Glomerular visceral epithelial cell (primary cell): ENCODE measurements at regions not wholly inside any gene's neighbourhood (a gene's known extent, or its start where the extent isn't known, plus 50 kb on each side); places are given as distances from the start of the nearest gene placed in this dataset.
A peak's percentile ranks its signal among the peaks of the same experiment; 100 is the strongest.
"Not testable (repeated sequence)": the region's sequence is repeated elsewhere in the genome, so short reads cannot be mapped to it uniquely, and the experiment has no call there.

Experiments used
- DNase-seq: peaks from one replicate; pipeline ENCODE4 v3.0.0-alpha.2; 2016; ENCODE audit errors: extremely low spot score

DNA sequence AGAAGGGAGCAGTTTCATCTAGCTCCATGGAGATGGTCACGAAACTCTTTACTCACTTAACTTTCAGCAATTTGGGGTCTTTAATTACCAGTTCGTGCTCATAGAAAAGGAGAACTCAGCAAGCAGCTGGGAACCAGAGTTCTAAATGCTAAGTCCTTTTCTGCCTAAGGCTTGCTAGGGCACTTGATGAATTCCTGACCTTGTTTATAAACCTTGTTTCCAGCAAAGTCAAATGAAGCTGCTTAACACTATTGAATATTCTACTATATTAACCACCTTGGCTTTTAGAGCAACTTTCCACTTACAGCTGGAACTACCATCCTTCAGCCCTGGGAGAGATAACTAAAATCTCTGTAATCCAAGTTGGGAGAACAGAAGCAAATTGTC lies 79.5 kb upstream of the TSC22D2 start:
- DNase-seq: no peak

DNA sequence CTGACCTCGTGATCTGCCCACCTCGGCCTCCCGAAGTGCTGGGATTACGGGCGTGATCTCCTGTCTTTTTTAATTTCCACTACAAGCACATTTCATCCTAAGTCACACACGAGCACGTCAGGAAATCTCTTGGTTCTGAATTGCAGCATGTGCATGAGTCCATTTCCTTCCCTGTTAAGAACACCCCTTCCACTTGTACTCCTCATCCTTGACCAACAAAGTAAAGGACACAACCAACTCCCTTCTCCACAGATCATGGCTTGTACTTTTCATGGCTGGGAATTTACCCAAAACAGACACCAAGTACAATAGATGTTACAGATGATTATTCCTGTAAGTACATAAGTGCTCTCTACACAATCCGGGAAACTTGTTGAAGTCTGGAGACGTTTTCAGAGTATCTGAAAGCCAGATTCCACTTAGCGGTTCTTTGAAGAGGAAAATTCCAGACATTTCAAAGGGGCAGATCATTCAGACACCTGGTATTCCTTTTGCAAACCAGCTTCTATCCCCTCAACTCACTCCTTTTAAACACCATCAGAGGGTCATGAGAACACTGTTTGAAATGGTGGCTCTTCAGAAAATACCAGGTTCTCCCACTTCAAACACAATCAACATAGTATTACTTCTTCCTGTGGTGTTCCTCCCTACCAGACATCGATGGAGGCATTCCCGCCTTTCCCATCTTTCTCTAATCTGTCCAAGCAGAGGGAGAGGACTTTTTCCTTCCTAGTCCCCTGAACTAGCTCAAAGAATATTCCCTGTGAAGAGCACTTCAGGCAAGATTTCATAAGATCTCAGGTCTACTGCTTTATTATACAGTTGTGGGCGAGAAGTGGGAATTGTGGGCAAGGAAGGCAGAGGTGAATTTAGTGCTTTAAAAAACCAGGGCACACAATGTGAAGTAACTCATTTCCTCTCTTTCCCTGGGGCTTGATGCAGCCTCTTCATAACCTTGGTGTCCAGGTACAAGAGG lies 80.1 kb upstream of the TSC22D2 start:
- DNase-seq: no peak

DNA sequence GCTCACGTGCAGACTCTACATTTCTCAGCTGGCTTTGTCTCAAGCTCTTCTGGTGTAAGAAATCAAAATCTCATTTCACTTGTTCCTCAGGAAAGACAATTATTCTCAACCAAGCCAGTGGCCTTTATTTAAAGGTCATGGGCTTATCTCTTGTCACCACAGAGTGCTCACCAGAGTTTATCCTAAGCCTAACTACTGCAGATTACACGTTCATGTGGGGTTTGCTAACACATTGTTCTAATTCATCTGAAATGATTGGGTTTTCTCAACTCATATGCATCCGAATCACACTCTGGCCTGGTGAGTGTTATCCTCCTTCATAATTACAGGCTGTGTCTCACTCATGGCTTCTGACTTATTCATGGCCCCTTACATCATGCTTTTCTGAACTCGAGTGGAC lies 83.3 kb upstream of the TSC22D2 start:
- DNase-seq: no peak

DNA sequence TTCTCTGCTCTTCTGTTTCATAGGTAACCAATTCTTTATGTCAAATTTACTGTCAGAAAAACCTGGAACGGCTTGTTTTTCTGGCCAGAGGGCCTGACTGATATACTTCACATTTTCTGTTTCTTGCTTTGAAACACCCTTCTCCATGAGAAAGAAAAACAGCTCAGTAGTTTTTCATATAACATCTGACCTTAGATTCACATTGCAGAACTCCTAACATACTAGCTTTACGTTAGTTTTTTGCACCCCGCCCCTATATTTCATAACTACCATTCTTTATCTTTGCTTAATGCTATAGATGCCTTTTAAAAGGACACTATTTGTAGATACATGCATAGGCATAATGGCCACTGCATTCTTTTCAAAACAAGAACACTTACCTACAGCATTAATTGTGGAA lies 83.9 kb upstream of the TSC22D2 start:
- no peak for DNase-seq

DNA sequence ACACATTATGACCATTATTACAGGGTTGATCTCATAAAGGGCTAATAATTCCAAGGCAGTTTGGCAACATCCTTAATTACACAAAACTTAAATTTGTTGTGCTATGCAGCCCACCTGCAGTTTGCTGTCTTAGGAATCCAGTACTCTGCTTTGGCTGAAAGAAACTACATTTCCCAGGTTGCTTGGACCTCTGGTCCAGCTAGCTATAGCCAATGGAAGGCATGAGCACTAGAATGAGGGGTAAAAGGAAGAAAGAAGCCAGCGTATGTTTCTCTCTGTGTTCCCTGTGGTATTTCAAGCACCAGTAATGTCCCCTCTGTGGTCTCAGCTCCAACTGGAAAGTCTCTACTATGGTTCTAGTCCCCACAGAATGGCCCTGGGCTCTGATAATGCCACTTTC lies 84.3 kb upstream of the TSC22D2 start:
- no peak for DNase-seq

DNA sequence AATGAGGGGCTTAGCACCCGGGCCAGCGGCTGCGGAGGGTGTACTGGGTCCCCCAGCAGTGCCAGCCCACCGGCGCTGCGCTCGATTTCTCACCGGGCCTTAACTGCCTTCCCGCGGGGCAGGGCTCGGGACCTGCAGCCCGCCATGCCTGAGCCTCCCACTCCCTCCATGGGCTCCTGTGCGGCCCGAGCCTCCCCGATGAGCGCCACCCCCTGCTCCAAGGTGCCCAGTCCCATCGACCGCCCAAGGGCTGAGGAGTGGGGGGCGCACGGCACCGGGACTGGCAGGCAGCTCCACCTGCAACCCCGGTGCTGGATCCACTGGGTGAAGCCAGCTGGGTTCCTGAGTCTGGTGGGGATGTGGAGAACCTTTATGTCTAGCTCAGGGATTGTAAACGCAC lies 85.0 kb upstream of the TSC22D2 start:
- DNase-seq: not testable (repeated sequence)

DNA sequence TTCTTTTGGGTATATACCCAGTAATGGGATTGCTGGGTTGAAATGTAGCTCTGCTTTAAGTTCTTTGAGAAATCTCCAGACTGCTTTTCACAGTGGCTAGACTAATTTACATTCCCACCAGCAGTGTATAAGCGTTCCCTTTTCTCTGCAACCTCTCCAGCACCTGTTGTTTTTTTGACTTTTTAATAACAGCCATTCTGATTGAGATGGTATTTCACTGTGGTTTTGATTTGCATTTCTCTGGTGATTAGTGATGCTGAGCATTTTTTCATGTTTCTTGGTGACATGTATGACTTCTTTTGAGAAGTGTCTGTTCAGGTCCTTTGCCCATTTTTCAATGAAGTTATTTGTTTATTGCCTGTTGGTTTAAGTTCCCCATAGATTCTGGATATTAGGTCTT lies 87.1 kb upstream of the TSC22D2 start:
- not testable (repeated sequence) for DNase-seq

DNA sequence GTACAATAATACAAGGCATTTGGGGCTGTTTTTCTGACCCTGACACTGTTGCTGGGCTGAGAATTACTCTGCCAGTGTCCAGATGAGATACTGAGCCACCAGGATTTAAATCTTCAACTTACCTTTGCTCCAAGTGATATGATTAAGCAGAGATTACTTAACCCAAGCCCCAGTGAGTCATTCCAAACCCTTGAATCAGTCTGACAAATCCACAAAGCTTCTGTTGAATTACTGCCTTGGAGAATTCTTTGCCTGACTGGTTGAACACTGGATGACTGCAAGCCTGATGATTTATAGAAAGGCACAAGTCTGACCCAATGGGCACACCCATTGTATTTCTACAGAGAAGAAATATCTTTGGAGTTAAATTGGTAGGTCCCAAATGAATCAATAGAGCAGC lies 88.2 kb upstream of the TSC22D2 start:
- DNase-seq: peak; percentile 89

DNA sequence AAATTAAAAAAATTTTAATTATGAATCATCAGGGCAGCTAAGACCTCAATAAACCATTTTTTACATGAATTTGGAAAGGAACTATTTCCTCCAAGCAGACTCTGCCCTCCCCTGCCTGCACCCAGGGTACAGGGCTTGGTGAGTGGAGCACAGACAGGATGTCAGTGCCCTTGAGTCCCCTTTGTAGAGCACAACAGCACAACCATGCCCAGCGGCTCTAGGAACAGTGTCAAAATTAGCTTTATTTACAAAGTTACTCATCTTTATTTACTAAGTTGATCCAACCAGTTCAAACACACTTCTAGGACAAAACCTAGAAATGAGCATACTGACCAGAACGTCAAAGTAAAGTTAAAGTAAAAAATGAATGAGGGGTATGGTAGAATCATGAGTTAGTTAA lies 90.6 kb upstream of the TSC22D2 start:
- DNase-seq: no peak

DNA sequence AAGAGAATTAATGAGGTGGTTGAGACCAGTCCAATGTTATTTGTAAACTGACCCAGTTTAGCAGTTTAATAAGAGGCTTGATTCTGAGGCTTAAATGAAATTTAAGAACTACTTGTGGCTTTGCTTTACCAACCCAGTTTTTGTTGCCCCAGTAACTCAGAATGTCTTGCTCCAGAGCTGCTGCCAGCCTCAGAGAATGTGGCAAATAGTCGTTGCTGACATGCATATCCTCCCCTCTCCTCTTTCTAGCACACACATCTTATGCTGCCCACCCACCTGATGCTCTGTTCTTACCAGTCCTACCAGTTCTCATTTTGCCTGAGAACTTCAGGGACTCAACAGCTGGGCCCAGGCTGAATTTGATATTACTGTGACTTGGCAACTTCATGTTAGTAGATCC lies 92.4 kb upstream of the TSC22D2 start:
- DNase-seq: no peak

DNA sequence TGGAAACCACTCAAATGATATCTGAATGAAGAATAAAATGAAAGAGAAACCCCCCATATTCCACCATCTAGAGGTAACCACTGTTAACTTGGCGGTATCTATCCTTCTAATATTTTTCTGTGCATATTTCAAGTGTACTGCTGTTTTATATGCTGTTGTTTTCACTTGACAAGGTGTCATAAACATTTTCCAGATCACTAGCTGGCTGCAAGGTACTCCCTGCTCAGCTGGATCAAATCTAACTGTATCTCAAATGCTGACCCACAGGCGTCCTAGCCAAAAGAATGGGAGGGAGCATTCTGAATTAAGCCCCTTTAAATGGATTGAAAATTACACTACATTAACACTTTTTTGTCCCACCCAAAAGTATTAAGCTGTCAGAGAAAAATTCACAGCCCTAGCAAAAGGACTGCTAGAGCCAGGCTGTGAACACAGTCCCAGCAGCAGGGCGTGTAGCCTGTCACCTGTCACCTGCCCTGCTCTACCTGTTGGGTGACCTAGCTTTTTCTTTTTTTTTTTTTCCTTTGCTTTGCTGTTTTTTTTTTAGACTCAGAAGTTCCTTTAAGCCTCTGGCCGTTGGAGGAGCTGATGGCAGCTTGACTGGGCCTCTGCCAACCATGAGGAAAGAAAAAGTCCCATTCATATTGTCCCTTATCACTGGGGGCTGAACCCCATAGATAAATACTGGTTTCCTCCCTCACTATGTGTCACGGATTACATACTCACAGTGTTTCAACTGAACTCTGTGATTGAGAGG lies 93.7 kb upstream of the TSC22D2 start:
- no peak for DNase-seq

DNA sequence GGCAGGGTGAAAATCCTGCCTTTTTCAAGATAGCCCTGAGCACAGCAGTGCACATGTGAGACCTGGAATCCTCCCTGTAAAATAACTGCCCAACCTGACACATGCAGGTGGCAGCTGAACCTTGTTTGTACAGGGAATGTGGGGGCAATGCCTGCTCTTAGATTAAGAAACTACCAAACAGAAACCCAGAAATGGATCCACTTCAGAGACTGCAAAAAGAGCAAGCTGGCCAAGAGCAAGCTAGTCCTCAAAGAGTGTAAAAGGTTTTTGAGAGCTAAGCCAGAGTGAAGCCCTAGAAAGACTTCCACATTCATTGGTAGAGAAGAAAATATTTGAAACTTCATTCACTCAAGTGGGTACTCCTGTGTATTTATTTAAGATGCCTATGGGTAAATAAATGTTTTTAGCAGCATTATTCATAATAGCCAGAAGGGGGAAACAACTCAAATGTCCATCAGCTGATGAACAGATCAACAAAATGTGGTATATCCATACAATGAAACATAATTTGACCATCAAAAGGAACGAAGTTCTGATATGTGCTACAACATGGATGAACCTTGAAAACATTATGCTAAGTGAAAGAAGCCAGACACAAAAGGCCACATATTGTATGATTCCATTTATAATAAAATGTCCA lies 96.0 kb upstream of the TSC22D2 start:
- no peak for DNase-seq

DNA sequence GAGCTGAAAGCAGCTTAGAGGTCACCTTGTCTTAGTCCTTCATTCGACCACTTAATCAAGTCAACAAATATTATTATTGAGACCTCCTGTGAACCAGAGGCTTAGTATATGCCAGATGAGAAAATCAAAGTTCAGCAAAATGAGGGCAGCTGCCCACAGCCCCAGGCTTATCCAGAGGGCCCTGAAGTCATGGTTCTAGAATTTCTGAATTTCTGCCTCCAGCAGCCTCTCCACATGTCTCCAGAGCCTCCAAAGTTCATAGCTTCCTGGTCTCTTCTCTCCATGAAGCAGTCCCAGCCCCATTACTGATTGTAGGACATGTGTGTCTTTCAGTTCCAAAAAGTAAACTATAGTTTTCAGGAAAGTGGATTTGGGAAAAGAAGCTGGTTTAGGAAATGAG lies 96.9 kb upstream of the TSC22D2 start:
- no peak for DNase-seq

DNA sequence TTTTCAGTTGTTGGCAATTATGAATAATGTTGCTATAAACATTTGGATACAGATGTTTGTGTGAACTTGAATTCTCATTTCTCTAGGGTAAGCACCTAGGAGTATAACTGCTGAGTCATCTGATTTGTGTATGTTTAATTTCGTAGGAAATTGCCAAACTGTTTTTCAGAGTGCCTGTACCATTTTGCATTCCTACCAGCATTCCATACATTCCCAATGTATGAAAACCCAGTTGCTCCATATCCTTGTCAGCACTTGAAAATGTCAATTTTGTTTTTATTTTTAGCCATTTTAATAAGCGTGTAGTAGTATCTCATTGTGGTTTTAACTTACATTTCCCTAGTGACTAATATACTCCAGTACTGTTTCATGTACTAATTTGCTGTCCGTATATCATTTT lies 98.5 kb upstream of the TSC22D2 start:
- no peak for DNase-seq

DNA sequence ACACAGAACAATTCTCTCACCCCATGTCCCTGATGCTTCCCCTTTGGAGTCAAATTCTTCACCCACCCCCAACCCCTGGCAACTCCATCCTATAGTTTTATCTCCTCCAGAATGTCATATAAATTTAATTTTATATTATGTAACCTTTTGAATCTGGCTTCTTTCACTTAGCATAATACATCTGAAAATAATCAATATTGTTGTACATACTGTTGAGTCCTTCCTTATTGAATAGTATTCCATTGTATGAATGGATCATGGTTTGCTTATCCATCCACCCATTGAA lies 98.9 kb upstream of the TSC22D2 start:
- no peak for DNase-seq

DNA sequence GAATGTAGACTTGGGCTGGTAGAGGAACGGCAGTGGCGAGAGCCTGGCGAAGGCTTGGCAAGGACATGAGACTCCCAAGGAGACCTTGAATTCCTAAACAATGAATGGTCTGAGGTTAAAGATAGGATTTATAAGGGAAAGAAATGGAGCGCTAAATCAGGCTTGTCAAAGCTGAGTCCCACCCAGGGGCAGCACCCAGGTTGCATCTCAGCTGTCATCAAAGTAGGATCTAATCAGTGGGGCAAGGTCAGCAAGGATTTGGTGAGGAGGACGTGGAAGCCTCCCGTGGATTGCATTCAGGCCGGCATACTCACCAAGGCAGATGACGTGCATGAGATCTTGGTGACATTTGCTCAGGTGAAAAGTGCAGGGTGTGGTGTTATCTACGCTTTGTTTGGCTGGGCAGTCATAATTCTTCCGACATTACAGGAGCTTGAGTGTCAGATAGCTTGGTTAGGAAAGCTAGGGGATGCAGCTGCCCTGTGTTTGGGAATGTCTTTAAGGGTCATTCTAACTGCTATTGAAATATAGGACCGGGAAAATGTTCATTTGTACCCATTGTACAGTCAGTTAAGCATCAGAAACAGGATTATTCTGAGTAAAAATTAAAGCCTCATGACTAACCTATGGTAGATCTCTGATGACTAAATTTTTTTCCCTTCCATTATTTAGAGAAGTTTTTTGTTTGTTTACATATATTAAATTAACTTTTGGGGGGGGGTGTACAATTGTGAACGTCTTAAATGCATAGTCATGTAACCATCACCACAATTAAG lies 99.4 kb upstream of the TSC22D2 start:
- no peak for DNase-seq

DNA sequence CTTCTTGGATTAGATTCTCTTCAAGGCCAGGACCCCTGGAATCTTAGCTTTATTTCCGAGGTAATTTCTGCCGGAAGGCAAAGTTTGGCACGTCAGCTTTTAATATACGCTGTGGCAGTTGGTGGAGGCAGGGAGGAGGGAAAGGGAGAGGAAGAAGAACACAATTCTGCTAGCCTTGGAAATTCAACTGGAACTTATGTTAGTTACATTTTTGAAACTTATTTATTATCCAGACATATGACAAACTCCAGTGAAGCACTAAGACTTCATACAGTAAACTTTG lies 100.1 kb upstream of the TSC22D2 start:
- DNase-seq: no peak

DNA sequence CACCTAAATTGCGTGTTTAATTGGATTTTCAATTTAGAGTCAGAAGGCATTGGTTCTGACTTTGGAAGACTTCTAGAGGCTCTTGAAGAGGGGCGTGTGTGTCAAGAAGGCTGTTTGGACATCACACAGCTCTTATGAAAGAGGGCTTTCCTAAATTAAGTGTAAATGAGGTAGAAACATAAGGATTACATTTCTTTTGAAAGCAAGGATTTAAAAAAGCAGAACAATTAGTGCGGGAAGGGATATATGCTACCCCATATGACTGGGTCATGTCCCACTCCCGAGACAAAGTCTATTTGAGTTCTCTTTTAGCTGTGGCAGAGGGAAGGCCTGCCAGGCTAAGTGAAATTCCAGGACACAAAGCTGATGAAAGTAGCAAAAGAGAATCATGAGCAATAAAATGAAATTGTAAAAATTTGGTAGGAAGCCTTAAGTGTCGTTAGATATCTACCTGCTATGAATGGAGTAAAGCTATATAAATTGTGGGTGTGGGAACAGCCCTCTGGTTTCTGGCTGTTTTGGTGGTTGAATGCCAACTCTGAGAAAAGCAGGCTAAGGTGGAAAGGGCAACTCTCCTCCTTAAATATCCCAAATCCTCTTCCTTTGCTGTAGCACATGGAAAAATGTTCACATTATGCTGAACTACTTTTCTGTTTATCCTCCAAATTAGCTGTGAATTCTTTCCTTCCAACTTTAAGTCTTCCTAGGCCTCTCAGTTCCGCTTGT lies 100.6 kb upstream of the TSC22D2 start:
- no peak for DNase-seq

DNA sequence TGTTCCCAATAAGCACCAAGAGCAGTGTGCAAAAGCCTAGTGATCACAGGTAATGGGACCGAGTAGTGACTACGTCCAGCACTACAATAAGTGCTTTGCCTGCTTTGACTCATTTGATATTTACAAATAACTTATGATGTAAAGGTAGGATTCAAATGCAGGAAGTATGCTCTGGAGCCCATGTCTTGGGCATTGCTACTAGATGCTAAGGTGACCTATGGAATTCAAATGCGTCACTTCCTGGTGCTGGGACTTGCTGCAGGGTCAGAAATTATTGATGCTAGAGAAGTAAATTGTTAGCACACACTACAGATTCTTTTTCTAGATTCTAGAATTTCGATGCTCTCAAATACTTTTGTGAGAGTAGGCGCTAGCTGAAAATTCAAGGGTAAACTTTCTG lies 101.2 kb upstream of the TSC22D2 start:
- DNase-seq: no peak

DNA sequence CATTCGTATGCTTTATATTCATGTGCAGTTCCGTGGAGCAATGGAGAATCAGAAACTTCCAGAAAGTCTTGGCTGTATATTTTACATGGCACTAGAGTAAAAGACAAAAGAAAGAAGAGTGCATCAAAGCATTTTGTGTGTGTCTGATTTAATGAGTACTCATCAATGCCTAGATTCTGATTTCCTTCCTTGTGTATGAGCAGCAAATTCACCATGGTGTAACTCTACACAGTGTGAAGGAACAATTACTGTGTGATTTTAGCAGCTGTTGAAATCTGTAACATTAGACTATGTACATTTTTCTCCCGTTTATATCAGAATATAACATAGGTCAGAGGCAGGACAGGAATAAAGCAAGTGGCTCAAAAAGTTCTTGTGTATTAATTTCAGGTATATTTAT lies 102.0 kb upstream of the TSC22D2 start:
- DNase-seq: no peak

DNA sequence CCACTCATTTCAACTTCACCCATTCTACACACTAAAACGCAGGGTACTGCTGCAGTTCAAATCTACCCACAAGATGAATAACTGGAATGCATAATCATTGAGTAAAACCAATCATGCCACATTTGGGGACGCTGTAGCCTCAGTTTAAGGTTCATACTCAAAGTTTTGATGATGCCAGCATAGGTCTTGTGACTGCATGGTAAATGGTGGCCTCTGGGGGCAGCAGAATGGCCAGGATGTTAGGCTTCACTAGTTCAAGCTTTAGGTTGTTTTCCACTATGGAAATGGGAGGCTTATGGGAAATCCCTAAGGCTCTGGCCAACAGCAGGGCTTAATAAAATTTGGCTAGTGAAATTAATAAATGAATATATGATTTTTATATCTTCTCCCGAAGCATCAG lies 104.3 kb upstream of the TSC22D2 start:
- DNase-seq: no peak

DNA sequence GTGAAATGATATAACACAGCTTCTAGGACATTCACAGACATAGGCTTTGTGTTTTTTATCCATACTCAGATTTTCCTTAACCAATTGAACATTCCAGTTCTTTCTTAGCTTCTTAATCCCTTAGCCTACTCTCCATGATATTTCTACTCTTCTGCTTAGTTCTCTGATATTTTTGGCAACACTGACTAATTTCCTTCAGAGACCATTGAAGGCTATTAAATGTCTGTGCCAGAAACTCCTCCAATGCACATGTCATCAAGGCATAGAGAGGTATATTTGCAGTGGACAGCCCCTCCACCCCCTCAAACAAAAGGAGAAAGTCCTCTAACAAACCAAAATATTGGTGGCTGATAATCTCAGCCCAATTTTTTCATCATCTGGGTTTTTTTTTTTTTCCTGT lies 105.9 kb upstream of the TSC22D2 start:
- no peak for DNase-seq
